Hepatocyte (in vitro differentiated cells): ENCODE measurements at regions not wholly inside any gene's neighbourhood (a gene's known extent, or its start where the extent isn't known, plus 50 kb on each side); places are given as distances from the start of the nearest gene placed in this dataset.

ENCODE experiments used
- EZH2 ChIP-seq: fragments of 200-600 bp; sonication (generic); IDR thresholded peaks from 2 replicates; pipeline ENCODE4 v1.6.1; 2016; ENCODE audit warnings: antibody characterized with exemption, mild to moderate bottlenecking, borderline replicate concordance
- EZH2phosphoT487 ChIP-seq: fragments of 200-600 bp; sonication (generic); IDR thresholded peaks from one replicate; pipeline ENCODE4 v1.6.1; 2018; ENCODE audit warnings: antibody characterized with exemption, mild to moderate bottlenecking, low read depth, moderate library complexity; ENCODE audit not compliant: unreplicated experiment, severe bottlenecking
- TF ChIP-seq, protein P1 (sequence below): fragments of 200-600 bp; sonication (generic); IDR thresholded peaks from 2 replicates; pipeline ENCODE4 v1.5.1; 2016; ENCODE audit warnings: antibody characterized with exemption, mild to moderate bottlenecking; ENCODE audit not compliant: poor library complexity

DNA sequence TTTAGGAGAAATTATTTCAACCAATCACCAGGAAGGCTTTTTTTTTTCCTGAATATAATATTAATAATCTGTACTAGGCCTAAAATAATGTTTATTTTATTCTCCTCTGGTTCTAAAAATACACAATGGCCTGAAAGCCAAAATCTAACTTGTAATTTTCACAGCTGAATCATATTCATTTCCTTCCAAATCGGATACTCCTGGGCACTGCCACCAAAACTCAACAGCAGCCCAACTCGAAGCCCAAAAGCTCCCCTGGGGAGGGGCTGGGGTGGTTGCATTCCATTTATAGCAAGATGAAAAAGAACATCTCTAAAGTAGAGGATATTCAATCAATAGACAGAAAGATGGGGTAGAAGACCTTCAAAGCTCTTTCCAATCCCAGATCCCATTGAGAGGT lies 100.5 kb upstream of the SETBP1 start:
- TF ChIP-seq, protein P1, sequence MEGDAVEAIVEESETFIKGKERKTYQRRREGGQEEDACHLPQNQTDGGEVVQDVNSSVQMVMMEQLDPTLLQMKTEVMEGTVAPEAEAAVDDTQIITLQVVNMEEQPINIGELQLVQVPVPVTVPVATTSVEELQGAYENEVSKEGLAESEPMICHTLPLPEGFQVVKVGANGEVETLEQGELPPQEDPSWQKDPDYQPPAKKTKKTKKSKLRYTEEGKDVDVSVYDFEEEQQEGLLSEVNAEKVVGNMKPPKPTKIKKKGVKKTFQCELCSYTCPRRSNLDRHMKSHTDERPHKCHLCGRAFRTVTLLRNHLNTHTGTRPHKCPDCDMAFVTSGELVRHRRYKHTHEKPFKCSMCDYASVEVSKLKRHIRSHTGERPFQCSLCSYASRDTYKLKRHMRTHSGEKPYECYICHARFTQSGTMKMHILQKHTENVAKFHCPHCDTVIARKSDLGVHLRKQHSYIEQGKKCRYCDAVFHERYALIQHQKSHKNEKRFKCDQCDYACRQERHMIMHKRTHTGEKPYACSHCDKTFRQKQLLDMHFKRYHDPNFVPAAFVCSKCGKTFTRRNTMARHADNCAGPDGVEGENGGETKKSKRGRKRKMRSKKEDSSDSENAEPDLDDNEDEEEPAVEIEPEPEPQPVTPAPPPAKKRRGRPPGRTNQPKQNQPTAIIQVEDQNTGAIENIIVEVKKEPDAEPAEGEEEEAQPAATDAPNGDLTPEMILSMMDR: no peak
- no peak for TF ChIP-seq EZH2
- no peak for TF ChIP-seq EZH2phosphoT487
